ENCODE measurements at regions not wholly inside any gene's neighbourhood (a gene's known extent, or its start where the extent isn't known, plus 50 kb on each side); places are given as distances from the start of the nearest gene placed in this dataset.

GRCh38 chr4:111789901-111790640 lies 355.2 kb upstream of the FAM241A start:
- TF ChIP-seq EP300 (IDR thresholded peaks at IDR 0.05) (no peak), CTCF (IDR thresholded peaks at IDR 0.05) (no peak), POLR2AphosphoS5 (IDR thresholded peaks at IDR 0.05) (no peak)
